B cell (primary cell): ENCODE measurements at regions not wholly inside any gene's neighbourhood (a gene's known extent, or its start where the extent isn't known, plus 50 kb on each side); places are given as distances from the start of the nearest gene placed in this dataset.

ENCODE experiments used
- ATAC-seq: fragments of 200-7000 bp; cut with Tn5 transposase; one replicate; pipeline ENCODE4 v1.10.0; 2021; ENCODE audit warnings: low read depth, mild to moderate bottlenecking, moderate number of reproducible peaks, moderate library complexity
- CTCF ChIA-PET: fragments of 350-600 bp; sonication (Branson Sonifier 250); formaldehyde crosslinking; loops from one replicate; lab custom pipeline; 2021; ENCODE audit warnings: antibody characterized with exemption, inconsistent platforms; lab: Charles Lee
- POLR2A ChIA-PET: fragments of 350-600 bp; sonication (Branson Sonifier 250); formaldehyde crosslinking; loops from one replicate; lab custom pipeline; 2021; ENCODE audit warnings: antibody characterized with exemption; lab: Charles Lee
- DNase-seq: peaks from one replicate; pipeline ENCODE4 v3.0.0; 2013
- H2AFZ ChIP-seq: 2 replicates; pipeline ENCODE4 v1.6.1; 2012; ENCODE audit warnings: mild to moderate bottlenecking, low read depth, low read length; ENCODE audit not compliant: insufficient read depth, poor library complexity, severe bottlenecking
- H3K27ac ChIP-seq, 2 donors: 1 replicate in 1 of 2; 2 replicates in 1 of 2; pipeline ENCODE4 v1.5.1; 2012 to 2013; ENCODE audit warnings: low read length in 2 of 2, mild to moderate bottlenecking in 2 of 2, moderate library complexity in 1 of 2
- H3K27me3 ChIP-seq, 4 experiments: fragments of 200-600 bp in 1 of 4; sonication (generic) in 1 of 4; replicated peaks in 1 of 4; 1 replicate in 2 of 4; 2 replicates in 2 of 4; pipeline versions ENCODE4 v1.6.1 to v1.7.0; 2013 to 2016; ENCODE audit warnings: low read length in 3 of 4, mild to moderate bottlenecking in 2 of 4, mixed read lengths in 1 of 4, moderate library complexity in 1 of 4; ENCODE audit not compliant: insufficient read depth in 4 of 4, control insufficient read depth in 3 of 4; ENCODE audit errors: control extremely low read depth in 1 of 4
- H3K36me3 ChIP-seq, 2 experiments: replicated peaks in 1 of 2; 1 replicate in 1 of 2; 2 replicates in 1 of 2; pipeline versions ENCODE4 v1.6.1 to v1.7.1; 2013; ENCODE audit warnings: low read length in 1 of 2; ENCODE audit not compliant: insufficient read depth in 2 of 2, control insufficient read depth in 1 of 2; ENCODE audit errors: control extremely low read depth in 1 of 2, extremely low read depth in 1 of 2
- H3K4me1 ChIP-seq, 2 donors: fragments of 200-600 bp in 1 of 2; sonication (generic) in 1 of 2; 1 replicate in 1 of 2; 2 replicates in 1 of 2; pipeline versions ENCODE4 v1.5.1 to v1.6.1; 2013 to 2017; ENCODE audit warnings: low read length in 2 of 2; ENCODE audit not compliant: control insufficient read depth in 2 of 2, insufficient read depth in 2 of 2
- H3K4me2 ChIP-seq: replicated peaks from 2 replicates; pipeline ENCODE3; 2012; ENCODE audit warnings: mild to moderate bottlenecking, low read depth, low read length; ENCODE audit not compliant: poor library complexity, severe bottlenecking
- H3K4me3 ChIP-seq, 5 experiments: fragments of 200-600 bp in 1 of 5; sonication (generic) in 1 of 5; 1 replicate in 3 of 5; 2 replicates in 2 of 5; pipeline versions ENCODE4 v1.5.1 to v1.7.0; 2011 to 2016; ENCODE audit warnings: low read length in 4 of 5, mild to moderate bottlenecking in 4 of 5, low read depth in 2 of 5, control low read depth in 1 of 5, moderate library complexity in 1 of 5; ENCODE audit not compliant: insufficient read depth in 1 of 5; ENCODE audit errors: control extremely low read depth in 1 of 5, extremely low read depth in 1 of 5
- H3K79me2 ChIP-seq: fragments of 200-600 bp; sonication (generic); one replicate; pipeline ENCODE4 v1.6.0; 2016; ENCODE audit warnings: low read length; ENCODE audit not compliant: control insufficient read depth, insufficient read depth
- H3K9ac ChIP-seq: fragments of 200-600 bp; sonication (generic); 2 replicates; pipeline ENCODE4 v1.6.1; 2017; ENCODE audit warnings: mild to moderate bottlenecking, low read length, moderate library complexity
- H3K9me3 ChIP-seq, 3 donors: one replicate each; pipeline versions ENCODE4 v1.6.1 to v1.7.1; 2013; ENCODE audit warnings: low read length in 2 of 3; ENCODE audit not compliant: control insufficient read depth in 2 of 3, insufficient read depth in 1 of 3; ENCODE audit errors: control extremely low read depth in 1 of 3
- H4K20me1 ChIP-seq: 2 replicates; pipeline ENCODE4 v1.6.0; 2012; ENCODE audit warnings: mild to moderate bottlenecking, low read length; ENCODE audit not compliant: insufficient read depth, control insufficient read depth, poor library complexity, severe bottlenecking
- H3K27ac Mint-ChIP-seq: one replicate; pipeline ENCODE4 v1.8.0; 2021; ENCODE audit warnings: mixed read lengths
- H3K27me3 Mint-ChIP-seq: one replicate; pipeline ENCODE4 v1.8.0; 2021; ENCODE audit warnings: mixed read lengths
- H3K4me1 Mint-ChIP-seq: one replicate; pipeline ENCODE4 v1.8.0; 2021; ENCODE audit warnings: mixed read lengths
- H3K4me3 Mint-ChIP-seq: one replicate; pipeline ENCODE4 v1.8.0; 2021; ENCODE audit warnings: mixed read lengths
- H3K9me3 Mint-ChIP-seq: one replicate; pipeline ENCODE4 v1.8.0; 2022; ENCODE audit warnings: mixed read lengths; ENCODE audit not compliant: insufficient read depth
- CTCF ChIP-seq: fragments of 200-600 bp; IDR thresholded peaks from one replicate; pipeline ENCODE4 v1.8.0; 2022; ENCODE audit warnings: antibody characterized with exemption, mild to moderate bottlenecking
- EZH2 ChIP-seq: IDR thresholded peaks from 2 replicates; pipeline ENCODE4 v1.6.1; 2012; ENCODE audit warnings: borderline replicate concordance, low read depth, mild to moderate bottlenecking, moderate library complexity, low read length; ENCODE audit not compliant: insufficient read depth, poor library complexity, severe bottlenecking
- WGBS: methylation state at CpG from one replicate; pipeline ENCODE4 v1.1.5; 2013; ENCODE audit warnings: missing lambda C conversion rate; ENCODE audit not compliant: insufficient coverage; 5-methylcytosine and 5-hydroxymethylcytosine counted together
- intact Hi-C: fragments of 100-400 bp; cut with micrococcal nuclease; formaldehyde crosslinking; loops from one replicate; pipeline ENCODE4 v1.10.0; 2022

DNA sequence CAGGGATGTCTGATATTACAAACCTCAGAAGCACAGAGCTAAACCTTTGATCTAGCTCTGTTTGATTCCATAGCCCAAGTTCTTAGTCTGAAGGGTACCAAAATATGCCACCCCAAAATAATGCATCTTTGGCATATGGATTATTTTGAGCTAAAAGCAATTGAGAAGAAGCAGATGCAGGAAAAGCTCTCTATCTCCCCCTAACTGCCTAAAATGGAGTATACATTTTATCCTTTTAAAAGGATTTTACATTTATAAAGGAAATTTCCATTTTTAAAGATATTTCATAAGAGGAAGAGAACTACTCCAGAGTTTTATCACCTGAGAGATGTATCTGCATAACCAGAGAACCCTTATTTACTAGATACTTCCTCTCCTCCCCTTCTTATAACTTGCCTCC is 158.7 kb downstream of the ZNF674 start:
- CTCF ChIA-PET, result interaction anchor here (1.5 kb wide), 1 partner anchor 10 kb away, joined by 5 read pairs; no protein-coding TSS in a partner anchor
- POLR2A ChIA-PET, result no interaction called here
- Histone ChIP-seq H3K4me2 (no peak overlapping the region), H3K27me3 (no peaks in the 10 kb centered on the region), H4K20me1 (no peaks in the 10 kb centered on the region), H3K36me3 (no peaks in the 10 kb centered on the region), H3K27ac (no peak overlapping the region), H3K4me3 (no peak overlapping the region), H3K9ac (no peak overlapping the region), H3K79me2 (no peaks in the 10 kb centered on the region), H2AFZ (no peak overlapping the region), H3K4me1 (no peaks in the 10 kb centered on the region), H3K9me3 (no peaks in the 10 kb centered on the region)
- DNase-seq (no peak), ATAC-seq (no peak)
- Mint-ChIP-seq H3K9me3 (peaks cover 3% of the 10 kb centered on the region), H3K4me3 (no peak overlapping the region), H3K27ac (no peak overlapping the region), H3K27me3 (peaks cover 5% of the 10 kb centered on the region), H3K4me1 (no peaks in the 10 kb centered on the region)
- intact Hi-C loops, result no loop called here
- TF ChIP-seq EZH2, result no peak
- TF ChIP-seq CTCF, result no peak

DNA sequence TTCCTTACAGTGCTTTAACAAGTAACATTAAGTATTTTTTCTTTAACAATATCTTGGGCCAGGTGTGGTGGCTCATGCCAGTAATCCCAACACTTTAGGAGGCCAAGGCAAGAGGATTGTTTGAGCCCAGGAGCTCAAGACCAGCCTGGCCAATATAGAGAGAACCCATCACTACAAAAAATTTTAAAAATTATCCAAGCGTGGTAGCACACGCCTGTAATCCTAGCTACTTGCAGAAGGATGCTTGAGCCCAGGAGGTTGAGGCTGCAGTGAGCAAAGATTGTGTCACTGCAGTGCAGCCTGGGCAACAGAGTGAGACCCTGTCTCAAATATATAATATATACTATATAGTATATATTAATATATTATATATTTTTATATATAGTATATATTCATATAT is 162.2 kb downstream of the ZNF674 start:
- Mint-ChIP-seq H3K4me3 (no peak overlapping the region), H3K27ac (no peak overlapping the region), H3K27me3 (peaks cover 6% of the 10 kb centered on the region), H3K4me1 (peaks cover 2% of the 10 kb centered on the region), H3K9me3 (no peaks in the 10 kb centered on the region)
- DNase-seq, result no peak
- no peak overlapping the region for H3K4me2 ChIP-seq
- intact Hi-C loops, result no loop called here
- H3K27me3 ChIP-seq, result no peaks in the 10 kb centered on the region
- POLR2A ChIA-PET, result no interaction called here
- H3K9ac ChIP-seq, result no peak overlapping the region
- no peak overlapping the region for H2AFZ ChIP-seq
- H3K27ac ChIP-seq, result no peak overlapping the region
- TF ChIP-seq EZH2 (no peak), CTCF (no peak)
- H3K79me2 ChIP-seq, result no peaks in the 10 kb centered on the region
- no peak for ATAC-seq
- no peak overlapping the region for H3K4me3 ChIP-seq
- no peaks in the 10 kb centered on the region for H4K20me1 ChIP-seq
- no peaks in the 10 kb centered on the region for H3K4me1 ChIP-seq
- H3K9me3 ChIP-seq, result no peaks in the 10 kb centered on the region
- no peaks in the 10 kb centered on the region for H3K36me3 ChIP-seq
- CTCF ChIA-PET, result interaction anchor here (0.9 kb wide), 1 partner anchor 26 kb away, joined by 3 read pairs; no protein-coding TSS in a partner anchor
- WGBS, result no CpG with 5 or more reads among the region's 2 CpGs
